Astrocyte (in vitro differentiated cells and primary cell): ENCODE measurements at regions not wholly inside any gene's neighbourhood (a gene's known extent, or its start where the extent isn't known, plus 50 kb on each side); places are given as distances from the start of the nearest gene placed in this dataset.
A peak's percentile ranks its signal among the peaks of the same experiment; 100 is the strongest.

Experiments used
- DNase-seq: peaks from one replicate; pipeline ENCODE4 v3.0.0-alpha.2; 2010; ENCODE audit warnings: low read depth
- FAIRE-seq: peaks from 2 replicates; lab custom pipeline; 2011; peaks lifted over from hg19 to GRCh38; lab: Jason Lieb, UNC
- H2AFZ ChIP-seq: 2 replicates; pipeline ENCODE4 v1.6.0; 2012; ENCODE audit warnings: low read depth, low read length, inconsistent platforms
- H3K27ac ChIP-seq: 2 replicates; pipeline ENCODE4 v1.5.1; 2011; ENCODE audit warnings: low read depth, low read length, inconsistent platforms
- H3K27me3 ChIP-seq: 2 replicates; pipeline ENCODE4 v1.6.0; 2011; ENCODE audit warnings: low read length, inconsistent platforms; ENCODE audit not compliant: insufficient read depth
- H3K36me3 ChIP-seq: 2 replicates; pipeline ENCODE4 v1.5.1; 2011; ENCODE audit warnings: low read length, inconsistent platforms; ENCODE audit not compliant: insufficient read depth
- H3K4me1 ChIP-seq: 2 replicates; pipeline ENCODE4 v1.5.1; 2011; ENCODE audit warnings: low read length, inconsistent platforms; ENCODE audit not compliant: insufficient read depth
- H3K4me2 ChIP-seq: 2 replicates; pipeline ENCODE4 v1.6.0; 2012; ENCODE audit warnings: low read length, inconsistent platforms
- H3K4me3 ChIP-seq: 2 replicates; pipeline ENCODE4 v1.5.1; 2011; ENCODE audit warnings: low read depth, mild to moderate bottlenecking, low read length, inconsistent platforms; ENCODE audit not compliant: insufficient read depth
- H3K79me2 ChIP-seq: 2 replicates; pipeline ENCODE4 v1.6.0; 2012; ENCODE audit warnings: mild to moderate bottlenecking, low read length, inconsistent platforms; ENCODE audit not compliant: insufficient read depth
- H3K9ac ChIP-seq: 2 replicates; pipeline ENCODE4 v1.6.0; 2012; ENCODE audit warnings: mild to moderate bottlenecking, low read length, inconsistent platforms
- H3K9me3 ChIP-seq: 2 replicates; pipeline ENCODE4 v1.5.1; 2012; ENCODE audit warnings: low read depth, mild to moderate bottlenecking, low read length, inconsistent platforms; ENCODE audit not compliant: insufficient read depth
- H4K20me1 ChIP-seq: 2 replicates; pipeline ENCODE4 v1.6.0; 2012; ENCODE audit warnings: low read length, inconsistent platforms; ENCODE audit not compliant: insufficient read depth
- H3K27ac Mint-ChIP-seq: one replicate; pipeline ENCODE4 v1.8.0; 2021; ENCODE audit warnings: mild to moderate bottlenecking, mixed read lengths; ENCODE audit not compliant: unreplicated experiment
- H3K27me3 Mint-ChIP-seq: one replicate; pipeline ENCODE4 v1.8.0; 2021; ENCODE audit warnings: low read depth, mixed read lengths; ENCODE audit not compliant: unreplicated experiment
- H3K36me3 Mint-ChIP-seq: one replicate; pipeline ENCODE4 v1.8.0; 2021; ENCODE audit warnings: low read depth, mixed read lengths; ENCODE audit not compliant: unreplicated experiment
- H3K4me1 Mint-ChIP-seq: one replicate; pipeline ENCODE4 v1.8.0; 2021; ENCODE audit warnings: low read depth, mixed read lengths; ENCODE audit not compliant: unreplicated experiment
- H3K4me3 Mint-ChIP-seq: one replicate; pipeline ENCODE4 v1.8.0; 2021; ENCODE audit warnings: mild to moderate bottlenecking, moderate library complexity, mixed read lengths; ENCODE audit not compliant: unreplicated experiment
- H3K9me3 Mint-ChIP-seq: one replicate; pipeline ENCODE4 v1.8.0; 2021; ENCODE audit warnings: mild to moderate bottlenecking, mixed read lengths; ENCODE audit not compliant: unreplicated experiment
- CTCF ChIP-seq: IDR thresholded peaks from 2 replicates; pipeline ENCODE4 v1.5.1; 2011; ENCODE audit warnings: low read depth, mild to moderate bottlenecking, inconsistent platforms, low read length, moderate library complexity; ENCODE audit not compliant: insufficient read depth
- EZH2 ChIP-seq: IDR thresholded peaks from 2 replicates; pipeline ENCODE4 v1.6.1; 2012; ENCODE audit warnings: mild to moderate bottlenecking, low read length, inconsistent platforms; ENCODE audit not compliant: insufficient read depth

DNA sequence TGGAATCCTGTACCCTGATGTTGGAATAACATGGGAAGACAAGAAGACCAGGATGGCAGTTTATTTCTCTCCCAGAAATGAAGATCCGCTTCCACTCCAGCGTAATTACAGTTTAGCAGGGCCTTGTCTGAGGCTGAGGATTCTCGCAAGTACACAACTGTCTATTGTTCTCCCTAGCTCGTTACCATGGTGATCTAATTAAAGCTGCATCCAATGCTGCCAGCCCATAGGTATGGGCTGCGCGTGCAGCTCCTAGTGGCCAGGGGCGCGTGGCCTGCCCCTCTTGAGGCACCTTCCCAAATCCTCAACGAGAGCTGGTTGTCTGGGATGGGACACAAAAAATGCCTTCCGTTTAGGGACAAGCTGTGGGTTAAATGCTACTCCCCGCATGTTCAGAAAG is 344.9 kb downstream of the CYRIA start:
- no peak overlapping the region for H2AFZ ChIP-seq
- H3K9ac ChIP-seq: no peak overlapping the region
- no peaks in the 10 kb centered on the region for H3K27me3 ChIP-seq
- Mint-ChIP-seq H3K27me3 (peaks cover 12% of the 10 kb centered on the region), H3K9me3 (no peaks in the 10 kb centered on the region), H3K36me3 (no peaks in the 10 kb centered on the region), H3K4me3 (no peak overlapping the region), H3K27ac (peak overlapping the region; percentile 37), H3K4me1 (peaks cover 20% of the 10 kb centered on the region)
- no peaks in the 10 kb centered on the region for H4K20me1 ChIP-seq
- TF ChIP-seq EZH2: no peak
- TF ChIP-seq CTCF: no peak
- no peak for FAIRE-seq
- H3K4me1 ChIP-seq: no peaks in the 10 kb centered on the region
- no peaks in the 10 kb centered on the region for H3K79me2 ChIP-seq
- no peak for DNase-seq
- no peaks in the 10 kb centered on the region for H3K36me3 ChIP-seq
- no peak overlapping the region for H3K4me2 ChIP-seq
- no peak overlapping the region for H3K27ac ChIP-seq
- peaks cover 3% of the 10 kb centered on the region for H3K9me3 ChIP-seq
- no peak overlapping the region for H3K4me3 ChIP-seq

DNA sequence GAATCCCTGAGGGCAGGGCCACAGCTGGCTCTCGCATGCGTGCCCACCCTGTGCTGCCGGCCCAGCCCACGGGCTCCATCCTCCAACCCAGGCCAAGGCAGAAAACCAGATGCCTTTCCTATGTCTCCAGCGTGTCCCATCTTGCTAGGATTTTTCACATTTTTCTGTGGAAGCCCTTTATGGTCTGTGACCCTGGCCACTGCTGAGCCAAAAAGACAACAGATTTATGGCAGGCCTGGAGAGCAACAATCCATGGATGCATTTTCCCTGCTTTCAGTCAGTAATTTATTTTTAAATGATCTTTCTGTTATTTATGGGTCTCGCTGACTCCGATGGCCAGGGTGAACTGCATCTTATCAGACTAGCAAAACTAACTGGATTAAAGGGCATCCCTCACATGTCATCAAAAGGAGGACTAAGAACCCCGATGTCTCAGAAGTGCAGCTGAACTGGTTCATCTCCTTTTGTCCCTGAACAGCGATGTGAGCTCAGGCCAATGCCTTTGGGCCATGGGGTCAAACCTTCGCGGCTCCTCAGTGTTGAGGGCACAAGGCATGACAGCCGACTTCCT is 346.0 kb downstream of the CYRIA start:
- no peak for FAIRE-seq
- peaks cover 16% of the 10 kb centered on the region for H3K4me1 Mint-ChIP-seq
- no peak overlapping the region for H3K27ac Mint-ChIP-seq

More for the DNA sequence above, 346.0 kb downstream of the CYRIA start:
- no peaks in the 10 kb centered on the region for H4K20me1 ChIP-seq
- Mint-ChIP-seq H3K27me3 (peaks cover 20% of the 10 kb centered on the region), H3K9me3 (no peaks in the 10 kb centered on the region), H3K4me3 (no peak overlapping the region), H3K36me3 (no peaks in the 10 kb centered on the region)
- no peak overlapping the region for H3K27ac ChIP-seq
- no peak for TF ChIP-seq EZH2
- no peak for TF ChIP-seq CTCF
- H3K4me3 ChIP-seq: no peak overlapping the region
- peaks cover 3% of the 10 kb centered on the region for H3K9me3 ChIP-seq
- no peaks in the 10 kb centered on the region for H3K36me3 ChIP-seq
- no peak overlapping the region for H3K9ac ChIP-seq
- DNase-seq: no peak
- no peaks in the 10 kb centered on the region for H3K27me3 ChIP-seq
- H3K4me2 ChIP-seq: no peak overlapping the region
- H3K79me2 ChIP-seq: no peaks in the 10 kb centered on the region
- H3K4me1 ChIP-seq: no peaks in the 10 kb centered on the region
- no peak overlapping the region for H2AFZ ChIP-seq
